Esophagus squamous epithelium (tissue), 5 donors: ENCODE measurements at regions not wholly inside any gene's neighbourhood (a gene's known extent, or its start where the extent isn't known, plus 50 kb on each side); places are given as distances from the start of the nearest gene placed in this dataset.
"Not testable (repeated sequence)": the region's sequence is repeated elsewhere in the genome, so short reads cannot be mapped to it uniquely, and the experiment has no call there.

ENCODE experiments used
- DNase-seq: peaks from one replicate; lab custom pipeline; 2025; lab: John Stamatoyannopoulos, UW
- H3K27ac ChIP-seq, 4 donors: fragments of 200-600 bp; sonication (generic); one replicate each; pipeline ENCODE4 v1.5.1; 2016 to 2019; ENCODE audit warnings: mild to moderate bottlenecking in 1 of 4
- H3K27me3 ChIP-seq, 4 donors: fragments of 200-600 bp; sonication (generic); 1 replicate in 3 of 4; 2 replicates in 1 of 4; pipeline versions ENCODE4 v1.5.1 to v1.6.0; 2017 to 2021; ENCODE audit warnings: antibody characterized with exemption in 1 of 4
- H3K36me3 ChIP-seq, 3 donors: fragments of 200-600 bp; sonication (generic); one replicate each; pipeline ENCODE4 v1.5.1; 2016 to 2019
- H3K4me1 ChIP-seq, 3 donors: fragments of 200-600 bp; sonication (generic); one replicate each; pipeline ENCODE4 v1.5.1; 2017 to 2019
- H3K4me3 ChIP-seq, 4 donors: fragments of 200-600 bp; sonication (generic); 1 replicate in 3 of 4; 2 replicates in 1 of 4; pipeline ENCODE4 v1.5.1; 2016 to 2019; ENCODE audit warnings: mild to moderate bottlenecking in 2 of 4, moderate library complexity in 1 of 4
- H3K9me3 ChIP-seq, 3 donors: fragments of 200-600 bp; sonication (generic); one replicate each; pipeline ENCODE4 v1.5.1; 2016 to 2019
- POLR2A ChIP-seq, 4 donors: fragments of 450-650 bp; IDR thresholded peaks; one replicate each; pipeline ENCODE4 v1.6.1; 2017; ENCODE audit warnings: antibody characterized with exemption in 4 of 4, mild to moderate bottlenecking in 4 of 4, moderate library complexity in 3 of 4
- WGBS, 2 donors: methylation state at CpG; one replicate each; pipeline ENCODE4 v1.1.5; 2018; 5-methylcytosine and 5-hydroxymethylcytosine counted together
- intact Hi-C: fragments of 100-400 bp; cut with DNase I; formaldehyde crosslinking; loops from one replicate; pipeline ENCODE4 v1.15.0; 2022
- TF ChIP-seq, protein P1 (sequence below), 6 experiments: fragments of 450-650 bp in 4 of 6; fragments of 200-600 bp in 2 of 6; sonication (generic) in 2 of 6; IDR thresholded peaks; one replicate each; pipeline ENCODE4 v1.5.1; 2016 to 2019; ENCODE audit warnings: antibody characterized with exemption in 6 of 6, mild to moderate bottlenecking in 4 of 6, moderate library complexity in 4 of 6
- donor health status: DM: yes; HTN: yes; CAD: no.

DNA sequence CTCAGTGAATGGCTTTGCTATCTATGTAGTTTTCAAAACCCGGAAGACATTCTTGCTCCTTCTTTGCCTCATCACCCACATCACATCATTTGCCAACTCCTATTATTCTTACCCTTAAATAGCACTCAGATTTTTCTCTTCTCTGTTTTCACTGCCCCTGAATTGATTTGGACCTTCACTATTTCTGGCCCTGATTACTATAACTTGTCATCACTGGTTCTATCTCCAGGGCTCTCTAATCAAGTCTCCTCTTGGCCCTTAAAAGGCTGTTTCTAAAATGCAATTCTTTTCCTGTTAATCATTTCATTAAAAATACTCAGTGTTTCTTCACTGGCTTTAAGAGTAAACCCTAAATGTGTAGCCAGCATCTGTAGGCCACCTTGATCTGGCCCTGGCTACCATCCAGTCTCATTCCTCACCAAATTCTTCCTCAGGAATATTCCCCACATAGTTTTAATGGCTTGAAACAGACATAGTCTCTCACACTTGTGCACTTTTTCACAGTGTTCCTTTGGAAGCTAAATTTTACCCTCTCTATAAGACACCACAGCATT is 437.1 kb upstream of the CBLB start:
- intact Hi-C loops, result no loop called here
- 77 to 80% methylated on average over 1 of the region's 1 CpG for WGBS, 2 donors
- Histone ChIP-seq H3K27ac (no peak overlapping the region), H3K4me3 (no peak overlapping the region), H3K27me3 (no peaks in the 10 kb centered on the region), H3K36me3 (no peaks in the 10 kb centered on the region), H3K9me3 (no peaks in the 10 kb centered on the region), H3K4me1 (no peaks in the 10 kb centered on the region)
- no peak for DNase-seq
- TF ChIP-seq POLR2A (IDR thresholded peaks at IDR 0.05), result no peak
- TF ChIP-seq, protein P1, sequence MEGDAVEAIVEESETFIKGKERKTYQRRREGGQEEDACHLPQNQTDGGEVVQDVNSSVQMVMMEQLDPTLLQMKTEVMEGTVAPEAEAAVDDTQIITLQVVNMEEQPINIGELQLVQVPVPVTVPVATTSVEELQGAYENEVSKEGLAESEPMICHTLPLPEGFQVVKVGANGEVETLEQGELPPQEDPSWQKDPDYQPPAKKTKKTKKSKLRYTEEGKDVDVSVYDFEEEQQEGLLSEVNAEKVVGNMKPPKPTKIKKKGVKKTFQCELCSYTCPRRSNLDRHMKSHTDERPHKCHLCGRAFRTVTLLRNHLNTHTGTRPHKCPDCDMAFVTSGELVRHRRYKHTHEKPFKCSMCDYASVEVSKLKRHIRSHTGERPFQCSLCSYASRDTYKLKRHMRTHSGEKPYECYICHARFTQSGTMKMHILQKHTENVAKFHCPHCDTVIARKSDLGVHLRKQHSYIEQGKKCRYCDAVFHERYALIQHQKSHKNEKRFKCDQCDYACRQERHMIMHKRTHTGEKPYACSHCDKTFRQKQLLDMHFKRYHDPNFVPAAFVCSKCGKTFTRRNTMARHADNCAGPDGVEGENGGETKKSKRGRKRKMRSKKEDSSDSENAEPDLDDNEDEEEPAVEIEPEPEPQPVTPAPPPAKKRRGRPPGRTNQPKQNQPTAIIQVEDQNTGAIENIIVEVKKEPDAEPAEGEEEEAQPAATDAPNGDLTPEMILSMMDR (IDR thresholded peaks at IDR 0.05), result no peak

DNA sequence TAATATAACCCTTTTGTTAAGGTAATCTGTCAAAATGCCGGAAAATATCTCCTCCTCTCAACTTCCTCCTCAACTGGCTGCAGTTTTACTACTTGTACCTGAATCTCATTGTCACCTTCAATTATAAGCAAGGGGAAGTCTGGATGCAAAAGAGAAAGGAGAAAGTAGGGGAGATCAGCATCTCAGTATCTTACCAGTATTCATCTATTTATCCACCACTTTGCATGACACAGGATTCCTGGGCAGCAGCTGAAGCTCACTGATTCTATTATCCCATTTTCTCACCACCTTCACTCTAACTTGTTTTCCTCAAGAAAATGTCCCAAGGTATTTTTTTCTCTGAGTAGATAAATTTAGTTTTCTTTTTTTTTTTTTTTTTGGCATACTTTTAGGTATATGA is 440.5 kb upstream of the CBLB start:
- no peaks in the 10 kb centered on the region for H3K9me3 ChIP-seq
- H3K4me3 ChIP-seq, result no peak overlapping the region
- H3K27ac ChIP-seq, result no peak overlapping the region
- H3K27me3 ChIP-seq, result no peaks in the 10 kb centered on the region
- H3K4me1 ChIP-seq, result no peaks in the 10 kb centered on the region
- TF ChIP-seq POLR2A (IDR thresholded peaks at IDR 0.05), result no peak
- TF ChIP-seq, protein P1 (IDR thresholded peaks at IDR 0.05), result no peak
- H3K36me3 ChIP-seq, result no peaks in the 10 kb centered on the region
- DNase-seq, result no peak
- intact Hi-C loops, result no loop called here
- 94 to 95% methylated on average over 1 of the region's 1 CpG for whole genome bisulfite sequencing, 2 donors

DNA sequence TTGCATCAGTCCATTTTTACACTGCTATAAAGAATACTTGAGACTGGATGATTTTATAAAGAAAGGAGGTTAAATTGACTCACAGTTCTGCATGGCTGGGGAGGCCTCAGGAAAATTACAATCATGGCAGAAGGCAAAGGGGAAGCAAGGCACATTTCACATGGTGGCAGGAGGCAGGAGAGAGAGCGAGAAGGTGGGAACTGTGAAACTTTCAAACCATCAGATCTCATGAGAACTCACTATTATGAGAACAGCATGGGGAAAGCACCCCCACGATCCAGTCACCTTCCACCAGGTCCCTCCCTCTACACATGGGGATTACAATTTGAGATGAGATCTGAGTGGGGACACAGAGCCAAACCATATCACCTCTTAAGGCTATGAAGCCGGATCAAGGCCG is 441.0 kb upstream of the CBLB start:
- H3K27me3 ChIP-seq, H3K4me3 ChIP-seq, H3K36me3 ChIP-seq, H3K27ac ChIP-seq, intact Hi-C loops, H3K9me3 ChIP-seq, H3K4me1 ChIP-seq, DNase-seq: not testable (repeated sequence)
- WGBS, 2 donors, result 93 to 94% methylated on average over 4 of the region's 4 CpGs

DNA sequence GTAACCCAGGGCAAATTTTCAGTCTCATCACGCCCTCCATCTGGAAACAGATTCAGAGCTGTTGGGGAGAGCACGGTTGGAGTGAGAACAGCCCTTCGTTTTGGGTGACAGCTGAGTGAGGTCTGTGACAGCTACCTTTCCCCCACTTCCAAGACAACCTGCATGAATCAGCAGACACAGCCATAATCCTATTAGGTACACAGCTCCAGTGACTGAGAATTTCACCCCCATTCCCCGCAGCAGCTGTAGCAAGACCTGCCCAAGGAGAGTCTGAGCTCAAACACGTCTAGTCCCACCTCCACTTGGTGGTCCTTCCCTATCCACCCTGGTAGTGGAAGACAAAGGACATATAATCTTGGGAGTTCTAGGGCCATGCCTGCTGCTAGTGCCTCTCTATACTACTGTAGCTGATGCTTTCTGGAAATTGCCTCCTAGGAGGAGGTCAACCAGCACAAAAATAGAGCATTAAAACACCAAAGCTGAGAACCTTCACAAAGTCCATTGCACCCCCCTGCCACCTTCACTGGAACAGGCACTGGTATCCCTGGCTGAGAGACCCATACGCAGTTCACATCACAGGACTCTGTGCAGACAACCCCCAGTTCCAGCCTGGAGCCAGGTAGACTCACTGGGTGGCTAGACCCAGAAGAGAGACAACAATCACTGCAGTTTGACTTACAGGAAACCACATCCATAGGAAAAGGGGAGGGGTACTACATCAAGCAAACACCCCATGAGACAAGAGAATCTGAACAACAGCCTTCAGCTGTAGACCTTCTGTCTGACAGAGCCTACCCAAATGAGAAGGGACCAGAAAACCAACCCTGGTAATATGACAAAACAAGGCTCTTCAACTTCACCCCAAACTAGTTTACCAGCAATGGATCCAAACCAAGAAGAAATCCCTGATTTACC is 448.6 kb upstream of the CBLB start:
- no peaks in the 10 kb centered on the region for H3K4me1 ChIP-seq
- no peaks in the 10 kb centered on the region for H3K27me3 ChIP-seq
- intact Hi-C loops, result no loop called here
- WGBS, 2 donors, result 85 to 91% methylated on average over 4 to 5 of the region's 6 CpGs
- no peak for TF ChIP-seq POLR2A (IDR thresholded peaks at IDR 0.05)
- TF ChIP-seq, protein P1 (IDR thresholded peaks at IDR 0.05), result no peak
- H3K27ac ChIP-seq, result no peak overlapping the region
- H3K4me3 ChIP-seq, result no peak overlapping the region
- DNase-seq, result no peak
- H3K36me3 ChIP-seq, result no peaks in the 10 kb centered on the region
- H3K9me3 ChIP-seq, result no peaks in the 10 kb centered on the region

DNA sequence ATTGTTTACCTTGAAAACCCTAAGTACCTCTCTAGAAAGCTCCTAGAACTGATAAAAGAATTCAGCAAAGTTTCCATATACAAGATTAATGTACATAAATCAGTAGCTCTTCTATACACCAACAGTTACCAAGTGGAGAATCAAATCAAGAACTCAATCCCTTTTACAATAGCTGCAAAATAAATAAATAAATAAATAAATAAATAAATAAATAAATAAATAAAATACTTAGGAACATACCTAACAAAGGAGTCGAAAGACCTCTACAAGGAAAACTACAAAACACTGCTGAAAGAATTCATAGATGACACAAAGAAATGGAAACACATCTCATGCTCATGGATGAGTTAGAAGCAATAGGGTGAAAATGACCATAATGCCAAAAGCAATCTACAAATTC is 452.6 kb upstream of the CBLB start:
- H3K4me3 ChIP-seq, H3K27me3 ChIP-seq, H3K36me3 ChIP-seq: not testable (repeated sequence)

DNA sequence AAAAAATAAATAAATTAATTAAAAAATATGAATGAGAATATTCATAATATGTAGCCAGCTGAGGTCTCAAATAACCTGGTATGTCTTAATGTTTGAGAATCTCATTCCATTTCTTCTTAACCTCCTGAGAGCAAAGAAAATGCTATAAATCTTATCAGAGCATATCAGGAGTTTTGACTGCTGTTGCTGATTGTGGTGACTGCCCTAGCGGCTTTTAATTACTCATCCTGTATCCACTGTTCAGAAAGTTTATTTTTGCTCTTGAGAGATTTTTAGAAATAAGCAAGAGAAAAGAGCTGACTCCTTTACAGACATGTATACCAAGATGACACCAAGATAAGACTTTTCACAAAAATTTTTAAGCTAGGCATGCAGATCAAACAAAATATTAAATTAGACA is 454.8 kb upstream of the CBLB start:
- H3K9me3 ChIP-seq, result peaks cover 0 to 3% (median 0%) of the 10 kb centered on the region in 3 donors
- no peak for DNase-seq
- WGBS, 2 donors, result 85 to 100% methylated on average over 1 of the region's 1 CpG
- H3K27ac ChIP-seq, result no peak overlapping the region
- intact Hi-C loops, result no loop called here
- TF ChIP-seq, protein P1 (IDR thresholded peaks at IDR 0.05), result no peak
- no peak for TF ChIP-seq POLR2A (IDR thresholded peaks at IDR 0.05)
- no peaks in the 10 kb centered on the region for H3K4me1 ChIP-seq
- H3K36me3 ChIP-seq, result no peaks in the 10 kb centered on the region
- H3K27me3 ChIP-seq, result no peaks in the 10 kb centered on the region
- H3K4me3 ChIP-seq, result no peak overlapping the region

More for the DNA sequence above, 452.6 kb upstream of the CBLB start:
- H3K9me3 ChIP-seq, intact Hi-C loops, H3K4me1 ChIP-seq, DNase-seq, H3K27ac ChIP-seq: not testable (repeated sequence)
- WGBS, 2 donors, result 94 to 95% methylated on average over 1 of the region's 1 CpG
